Breast epithelium (tissue), 3 donors: ENCODE measurements at regions not wholly inside any gene's neighbourhood (a gene's known extent, or its start where the extent isn't known, plus 50 kb on each side); places are given as distances from the start of the nearest gene placed in this dataset.

Experiments
- POLR2A ChIP-seq: fragments of 450-650 bp; IDR thresholded peaks from one replicate; pipeline ENCODE4 v1.6.1; 2016; ENCODE audit warnings: antibody characterized with exemption, mild to moderate bottlenecking, moderate library complexity
- POLR2AphosphoS5 ChIP-seq, 3 donors: sonication (generic); formaldehyde crosslinking; IDR thresholded peaks; one replicate each; pipeline ENCODE4 v1.6.1; 2017; ENCODE audit warnings: antibody characterized with exemption in 3 of 3
- TF ChIP-seq, protein P1 (sequence below), 3 donors: fragments of 450-650 bp; IDR thresholded peaks; one replicate each; pipeline ENCODE4 v1.5.1; 2016 to 2017; ENCODE audit warnings: antibody characterized with exemption in 3 of 3, mild to moderate bottlenecking in 3 of 3, moderate library complexity in 3 of 3

DNA sequence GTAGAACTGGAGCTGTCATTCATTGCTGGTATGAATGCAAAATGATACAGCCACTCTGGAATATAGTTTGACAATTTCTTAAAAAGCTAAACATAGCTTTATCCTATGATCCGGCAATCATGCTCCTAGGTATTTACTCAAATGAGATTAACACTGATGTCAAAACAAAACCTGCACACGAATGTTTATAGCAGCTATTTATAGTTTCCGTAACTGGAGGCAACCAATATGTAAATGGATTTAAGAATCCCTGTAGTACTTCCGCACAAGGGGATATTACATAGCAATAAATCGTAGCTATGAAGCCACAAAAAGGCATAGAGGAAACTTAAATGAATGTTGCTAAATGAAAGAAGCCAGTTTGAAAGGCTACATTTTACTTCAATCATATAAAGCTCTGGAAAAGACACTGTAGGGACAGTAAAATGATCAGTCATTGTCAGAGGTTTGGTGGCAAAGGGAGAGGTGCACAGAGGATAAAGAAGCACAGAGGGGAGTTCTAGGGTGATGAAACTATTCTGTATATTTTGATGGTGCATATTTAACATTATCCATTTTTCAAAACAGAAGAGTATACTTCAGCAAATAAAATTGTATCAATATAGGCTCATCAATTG is 1893.0 kb upstream of the PCDH20 start:
- TF ChIP-seq POLR2A (no peak), POLR2AphosphoS5 (IDR thresholded peaks at IDR 0.05) (no peak)
- TF ChIP-seq, protein P1, sequence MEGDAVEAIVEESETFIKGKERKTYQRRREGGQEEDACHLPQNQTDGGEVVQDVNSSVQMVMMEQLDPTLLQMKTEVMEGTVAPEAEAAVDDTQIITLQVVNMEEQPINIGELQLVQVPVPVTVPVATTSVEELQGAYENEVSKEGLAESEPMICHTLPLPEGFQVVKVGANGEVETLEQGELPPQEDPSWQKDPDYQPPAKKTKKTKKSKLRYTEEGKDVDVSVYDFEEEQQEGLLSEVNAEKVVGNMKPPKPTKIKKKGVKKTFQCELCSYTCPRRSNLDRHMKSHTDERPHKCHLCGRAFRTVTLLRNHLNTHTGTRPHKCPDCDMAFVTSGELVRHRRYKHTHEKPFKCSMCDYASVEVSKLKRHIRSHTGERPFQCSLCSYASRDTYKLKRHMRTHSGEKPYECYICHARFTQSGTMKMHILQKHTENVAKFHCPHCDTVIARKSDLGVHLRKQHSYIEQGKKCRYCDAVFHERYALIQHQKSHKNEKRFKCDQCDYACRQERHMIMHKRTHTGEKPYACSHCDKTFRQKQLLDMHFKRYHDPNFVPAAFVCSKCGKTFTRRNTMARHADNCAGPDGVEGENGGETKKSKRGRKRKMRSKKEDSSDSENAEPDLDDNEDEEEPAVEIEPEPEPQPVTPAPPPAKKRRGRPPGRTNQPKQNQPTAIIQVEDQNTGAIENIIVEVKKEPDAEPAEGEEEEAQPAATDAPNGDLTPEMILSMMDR (IDR thresholded peaks at IDR 0.05): no peak
